SK-MEL-5 (cell line): ENCODE measurements at regions not wholly inside any gene's neighbourhood (a gene's known extent, or its start where the extent isn't known, plus 50 kb on each side); places are given as distances from the start of the nearest gene placed in this dataset.

ENCODE experiments used
- DNase-seq: peaks from one replicate; pipeline ENCODE4 v3.0.0-alpha.2; 2016; ENCODE audit warnings: low read depth, low spot score
- in situ Hi-C: cut with HindIII; loops from 2 replicates; pipeline ENCODE4 v1.10.0; 2016; ENCODE audit warnings: low sequenced_read_pairs, high pct_unique_total_duplicates, low pct_unique_long_range_greater_than_20kb

DNA sequence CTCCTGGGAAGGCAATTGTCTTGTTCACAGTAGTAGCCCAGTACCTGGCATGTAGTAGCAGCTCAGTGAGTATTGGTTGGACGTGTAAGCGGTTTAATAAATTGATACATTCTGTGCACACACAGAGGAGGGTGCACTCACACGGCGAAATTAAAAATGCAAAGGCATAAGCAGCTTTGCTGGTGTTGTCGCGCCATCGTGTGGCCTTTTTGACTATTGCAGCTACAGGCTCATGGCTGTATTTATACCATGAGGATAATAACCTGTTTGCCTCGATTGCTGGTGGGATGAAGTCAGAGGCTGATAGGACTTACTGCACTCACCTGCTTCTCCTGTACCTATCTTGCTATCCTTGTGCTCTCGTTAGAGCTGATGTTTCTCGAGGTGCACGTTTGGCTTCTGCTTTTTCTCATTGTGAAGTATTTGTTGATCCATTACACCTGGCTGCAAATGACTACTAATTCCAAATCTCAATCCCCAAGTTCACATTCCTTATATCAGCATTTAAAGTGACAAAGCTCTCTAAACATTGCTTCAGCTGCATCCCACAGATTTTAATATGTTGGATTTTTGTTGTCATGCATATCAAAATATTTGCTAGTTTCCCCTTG, 61.5 kb downstream of the TBXT start:
- in situ Hi-C loops: no loop called here
- peak; percentile 76 for DNase-seq

DNA sequence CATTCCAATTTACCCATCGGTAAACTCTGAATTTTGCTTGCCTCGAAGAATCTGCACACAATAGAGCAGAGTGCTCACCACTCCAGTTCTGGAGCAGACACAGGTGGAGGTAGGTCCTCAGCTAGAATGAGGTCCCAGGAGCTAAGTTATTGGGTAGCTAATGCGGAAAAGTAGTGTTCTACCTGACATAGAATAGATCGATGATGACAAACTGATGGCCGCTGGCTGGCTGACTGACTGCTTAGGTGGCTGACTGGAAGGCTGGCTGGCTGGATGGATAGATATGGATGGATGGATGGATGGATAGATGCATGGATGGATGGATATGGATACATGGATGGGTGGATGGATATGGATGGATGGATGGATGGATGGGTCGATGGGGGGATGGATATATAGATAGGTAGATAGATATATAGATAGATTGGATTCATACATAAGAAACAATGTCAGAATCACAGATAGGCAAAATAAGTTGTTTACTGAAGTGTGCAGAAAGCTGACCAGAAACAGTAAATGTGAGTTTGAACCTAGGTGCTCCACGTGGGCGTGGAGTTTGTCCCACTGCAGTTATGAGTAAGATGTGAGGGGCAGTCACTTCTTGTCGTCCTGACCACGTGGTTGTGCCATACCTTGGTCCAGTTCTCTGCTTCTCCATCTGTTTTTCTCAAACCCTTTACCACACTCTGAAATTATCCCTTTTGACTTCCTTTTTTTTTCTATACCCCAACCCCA, 62.1 kb downstream of the TBXT start:
- in situ Hi-C loops: no loop called here
- DNase-seq: no peak

DNA sequence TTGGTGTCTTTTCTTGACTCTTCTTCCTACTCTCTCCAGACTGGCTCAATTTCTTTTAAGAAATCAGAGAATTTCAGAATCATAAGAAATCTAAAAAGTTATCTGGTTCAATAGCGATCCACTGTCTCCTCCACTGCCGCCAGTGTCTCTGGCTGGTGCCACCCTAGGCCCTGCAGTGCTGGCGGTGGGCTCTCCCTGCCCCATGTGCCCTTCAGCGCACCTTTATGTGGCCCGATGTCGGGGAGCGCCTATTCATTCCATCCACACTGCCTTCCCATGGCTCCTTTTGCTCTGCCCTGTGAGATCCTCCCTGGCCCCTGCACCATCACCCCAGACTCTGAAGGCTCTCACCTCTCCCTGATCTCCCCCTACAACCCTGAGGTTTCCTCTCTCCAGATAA, 62.8 kb downstream of the TBXT start:
- in situ Hi-C loops: no loop called here
- no peak for DNase-seq

DNA sequence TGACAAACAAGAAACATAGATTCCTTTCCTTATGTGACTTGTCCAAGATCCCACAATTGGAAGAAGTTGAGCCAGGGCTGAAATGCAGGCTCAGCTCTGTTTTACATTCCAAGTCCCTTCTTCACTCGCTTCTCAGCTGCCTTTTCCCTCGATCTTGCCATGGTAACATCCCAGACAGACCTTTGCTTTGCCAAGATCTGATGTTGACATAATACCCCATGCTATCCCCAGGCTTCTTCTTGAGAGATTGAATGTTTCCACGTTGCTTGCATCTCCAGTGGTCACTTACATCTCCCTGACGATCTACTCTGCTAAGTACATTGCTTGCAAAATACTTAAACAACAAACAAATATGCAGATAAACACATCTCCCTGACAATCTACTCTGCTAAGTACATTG, 63.5 kb downstream of the TBXT start:
- DNase-seq: no peak
- in situ Hi-C loops: no loop called here

DNA sequence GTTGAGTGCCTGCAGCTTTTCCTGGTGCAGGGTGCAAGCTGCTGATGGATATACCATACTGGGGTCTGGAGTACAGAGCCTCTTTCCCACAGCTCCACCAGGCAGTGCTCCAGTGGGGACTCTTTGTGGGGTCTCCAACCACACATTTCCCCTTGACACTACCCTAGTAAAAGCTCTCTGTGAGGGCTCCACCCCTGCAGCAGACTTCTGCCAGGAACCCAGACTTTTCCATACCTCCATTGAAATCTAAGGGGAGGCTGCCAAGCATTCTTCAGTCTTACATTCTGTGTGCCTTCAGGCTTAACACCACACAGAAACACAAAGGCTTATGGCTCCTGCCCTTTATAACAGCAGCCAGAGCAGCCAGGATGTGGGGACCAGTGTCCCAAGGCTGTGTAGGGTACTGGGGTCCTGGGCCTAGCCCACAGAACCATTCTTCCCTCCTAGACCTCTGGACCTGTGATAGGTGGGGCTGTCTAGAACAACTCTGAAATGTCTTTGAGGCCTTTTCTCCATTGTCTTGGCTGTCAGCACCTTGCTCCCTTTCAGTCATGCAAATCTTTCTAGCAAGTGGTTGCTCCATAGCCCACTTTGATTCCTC, 65.7 kb downstream of the TBXT start:
- no peak for DNase-seq
- in situ Hi-C loops: no loop called here

DNA sequence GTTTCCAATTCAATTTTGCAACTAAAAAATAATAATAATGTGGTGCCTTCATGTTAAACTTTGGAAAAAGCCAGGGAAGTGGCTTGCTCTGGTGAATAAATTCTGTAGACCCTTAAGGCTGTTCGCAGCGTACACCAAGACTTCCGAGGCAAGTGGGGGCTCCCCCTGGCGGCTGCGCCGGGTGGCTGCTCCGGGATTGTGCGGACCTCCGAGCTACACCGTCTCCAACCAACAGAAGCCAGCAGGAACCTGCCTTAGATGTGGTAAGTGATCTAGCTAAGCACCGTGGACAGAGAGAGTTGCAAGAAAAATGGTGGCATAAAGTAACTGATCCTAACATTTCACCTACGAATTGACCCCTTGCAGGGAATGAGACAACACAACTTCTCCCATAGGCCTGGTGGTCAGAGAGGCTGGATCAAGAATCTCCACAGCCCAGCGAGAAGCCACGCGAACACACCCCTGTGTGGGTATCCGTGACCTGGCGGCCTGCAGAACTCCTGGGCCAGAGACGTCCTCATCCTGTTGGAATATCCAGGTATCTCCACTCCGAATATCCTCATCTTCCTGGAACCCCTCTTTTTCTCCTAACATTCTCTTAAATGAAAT, 69.6 kb downstream of the TBXT start:
- DNase-seq: peak; percentile 82
- in situ Hi-C loops: no loop called here

DNA sequence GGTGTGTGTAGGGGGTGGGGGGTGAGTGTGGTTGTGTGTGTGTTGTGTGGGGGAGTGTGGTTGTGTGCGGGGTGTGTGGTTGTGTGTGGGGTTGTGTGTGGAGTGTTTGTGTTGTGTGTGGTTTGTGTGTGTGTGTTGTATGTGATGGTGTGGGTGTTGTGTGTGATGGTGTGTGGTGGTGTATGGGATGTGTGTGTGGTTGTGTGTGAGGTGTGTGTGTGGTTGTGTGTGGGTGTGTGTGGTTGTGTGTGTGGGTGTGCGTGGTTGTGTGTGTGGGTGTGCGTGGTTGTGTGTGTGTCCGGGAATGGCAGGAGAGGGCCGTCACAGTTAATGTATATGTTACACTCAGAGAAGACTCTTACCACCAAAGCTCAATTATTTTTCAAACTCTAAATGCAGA, 79.8 kb downstream of the TBXT start:
- in situ Hi-C loops: no loop called here
- DNase-seq: no peak

DNA sequence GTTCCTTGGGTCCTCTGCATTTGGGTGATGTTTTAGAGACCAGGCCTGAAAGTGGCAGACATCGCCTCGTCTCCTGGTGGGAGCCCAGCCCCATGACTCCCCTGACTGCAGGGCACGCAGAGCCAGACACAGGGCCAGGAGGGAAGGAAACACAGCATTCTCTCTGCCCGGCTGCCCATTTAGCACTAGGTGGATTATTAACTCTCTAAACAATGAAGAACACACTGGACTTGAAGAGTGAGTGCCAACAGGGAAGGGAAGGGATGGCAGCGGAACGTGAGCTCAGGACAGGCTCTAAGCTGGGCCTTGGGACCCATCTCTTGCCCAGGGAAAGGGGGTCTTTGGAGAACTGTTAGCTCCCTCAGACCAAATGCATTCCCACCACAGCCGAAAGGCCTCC, 80.4 kb downstream of the TBXT start:
- no peak for DNase-seq
- in situ Hi-C loops: no loop called here

DNA sequence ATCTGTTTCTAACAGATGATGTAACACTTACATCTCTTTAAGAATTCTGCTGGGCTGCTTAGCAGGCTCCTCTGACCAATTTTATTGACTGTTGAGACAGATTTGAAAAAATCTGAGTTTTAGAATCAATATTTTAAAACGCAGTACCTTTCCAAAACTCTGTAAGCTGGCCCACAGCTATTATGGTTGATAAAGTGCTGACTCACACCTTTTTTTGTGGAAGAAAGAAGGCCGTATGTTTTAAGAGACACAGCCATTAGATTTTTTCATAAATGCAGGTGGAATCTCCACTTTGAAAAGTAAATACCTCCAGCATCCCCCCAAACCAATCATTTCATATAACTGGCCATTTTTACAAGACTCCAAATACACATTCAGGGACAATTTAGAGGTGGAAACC, 82.2 kb downstream of the TBXT start:
- in situ Hi-C loops: no loop called here
- no peak for DNase-seq

DNA sequence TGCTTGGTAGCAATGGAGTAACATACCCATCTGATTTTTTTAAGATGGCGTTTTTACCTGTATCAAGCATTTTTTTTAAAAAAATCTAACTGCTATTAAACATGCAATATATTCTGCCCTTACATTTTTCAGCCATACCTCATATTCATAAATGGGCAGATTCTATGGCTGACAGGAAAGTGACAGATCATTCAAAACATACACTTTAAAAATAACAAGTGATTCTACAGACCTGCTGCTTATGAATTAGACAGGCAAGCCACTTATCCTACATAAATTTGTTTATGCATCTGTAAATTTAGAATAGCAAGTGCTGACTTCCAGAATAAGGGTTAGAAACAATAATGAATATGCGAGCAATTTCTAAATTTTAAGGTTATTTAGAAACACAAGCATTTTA, 82.7 kb downstream of the TBXT start:
- no peak for DNase-seq
- in situ Hi-C loops: no loop called here

DNA sequence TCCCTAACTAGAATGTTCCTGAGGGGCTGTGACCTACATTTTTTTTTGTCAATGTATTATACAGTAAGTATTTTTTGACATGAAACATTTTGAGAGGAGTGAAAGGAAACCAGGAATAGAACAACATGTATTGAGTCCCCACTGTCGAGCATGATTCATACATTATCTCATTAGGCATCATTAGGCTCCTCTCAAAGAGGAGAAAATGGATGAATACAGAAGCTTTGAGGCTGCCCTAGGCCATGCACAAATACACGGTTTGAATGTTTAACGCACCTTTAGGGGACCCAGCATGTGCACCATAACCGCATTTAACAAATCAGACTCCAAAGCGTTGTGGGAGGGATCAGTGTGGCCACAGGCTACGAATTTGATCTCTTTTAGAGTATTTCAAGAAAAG, 87.8 kb downstream of the TBXT start:
- DNase-seq: no peak
- in situ Hi-C loops: no loop called here

DNA sequence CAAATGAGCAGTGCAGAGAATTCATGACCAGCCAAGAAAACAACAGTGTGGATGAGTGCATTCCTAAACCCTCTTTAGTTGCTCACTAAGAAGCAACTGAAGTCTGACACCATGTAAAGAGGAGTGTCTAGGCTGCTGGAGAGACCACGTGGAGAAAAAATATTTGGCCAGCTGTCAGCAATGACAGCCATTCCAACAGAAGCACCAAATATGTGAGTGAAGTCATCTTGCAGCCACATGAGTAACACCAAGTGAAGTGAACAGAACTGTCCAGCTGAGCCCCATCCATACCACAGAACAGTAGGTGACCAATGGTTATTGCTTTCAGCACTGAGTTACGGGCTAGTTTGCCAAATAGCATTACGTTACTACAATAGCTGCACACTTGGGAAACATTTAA, 89.4 kb downstream of the TBXT start:
- DNase-seq: no peak
- in situ Hi-C loops: no loop called here

DNA sequence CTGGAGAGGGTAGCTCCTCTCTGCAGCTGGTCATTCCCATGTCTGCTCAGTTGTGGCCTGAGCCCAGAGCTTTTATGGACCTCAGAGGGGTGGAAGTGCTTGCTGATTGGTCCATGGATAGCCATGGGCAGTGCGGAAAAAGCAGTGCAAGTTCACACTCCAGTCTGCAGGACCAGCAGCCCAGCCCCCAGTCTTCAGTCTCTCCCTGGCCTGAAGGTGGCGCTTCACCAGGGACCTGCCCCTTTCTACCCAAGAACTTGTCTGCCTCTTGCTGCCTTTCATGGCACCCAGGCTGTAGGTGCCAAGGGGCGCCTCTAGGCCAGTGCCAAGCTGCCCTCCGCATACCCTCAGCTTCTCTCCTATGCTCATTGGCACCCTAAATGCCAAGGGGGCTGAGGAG, 91.0 kb downstream of the TBXT start:
- in situ Hi-C loops: no loop called here

DNA sequence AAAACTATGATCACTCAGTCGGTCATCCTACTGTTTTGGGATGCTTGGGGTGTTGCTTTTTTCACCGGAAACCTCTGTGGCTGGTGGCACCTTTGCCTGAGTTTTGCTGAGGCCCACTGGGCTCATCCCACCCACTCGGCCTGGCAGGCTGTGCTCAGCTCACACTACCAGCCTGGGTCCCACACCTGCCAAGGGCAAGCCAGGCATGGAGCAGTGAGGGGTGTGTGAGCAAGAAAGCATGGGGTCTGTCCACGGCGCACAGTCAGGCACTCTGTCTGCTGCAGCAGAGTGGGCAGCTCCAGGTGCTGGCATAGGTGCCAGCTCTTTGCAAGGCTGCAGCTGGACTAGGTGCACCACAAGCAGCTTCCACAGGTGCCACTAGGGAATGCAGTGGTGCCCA, 91.7 kb downstream of the TBXT start:
- no peak for DNase-seq
- in situ Hi-C loops: no loop called here

More for the DNA sequence above, 91.0 kb downstream of the TBXT start:
- peak; percentile 22 for DNase-seq

DNA sequence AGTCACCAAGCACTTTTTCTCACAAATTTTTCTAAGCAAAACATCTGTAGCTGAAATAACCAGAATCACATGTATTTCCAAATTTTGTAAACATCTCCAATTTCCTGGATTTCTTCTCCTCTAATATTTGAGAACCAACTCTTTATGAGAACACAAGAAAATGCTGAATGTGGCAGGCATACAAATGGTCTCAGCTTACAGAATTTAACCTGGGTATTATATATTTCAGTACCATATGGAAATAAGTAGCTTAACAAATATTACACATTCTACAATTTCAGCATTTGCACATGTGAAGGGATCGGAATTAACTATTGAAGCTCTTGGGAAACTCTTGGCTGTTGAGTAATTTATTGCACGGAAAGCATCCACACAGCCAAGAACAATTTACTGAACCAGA, 92.5 kb downstream of the TBXT start:
- in situ Hi-C loops: no loop called here
- DNase-seq: no peak

DNA sequence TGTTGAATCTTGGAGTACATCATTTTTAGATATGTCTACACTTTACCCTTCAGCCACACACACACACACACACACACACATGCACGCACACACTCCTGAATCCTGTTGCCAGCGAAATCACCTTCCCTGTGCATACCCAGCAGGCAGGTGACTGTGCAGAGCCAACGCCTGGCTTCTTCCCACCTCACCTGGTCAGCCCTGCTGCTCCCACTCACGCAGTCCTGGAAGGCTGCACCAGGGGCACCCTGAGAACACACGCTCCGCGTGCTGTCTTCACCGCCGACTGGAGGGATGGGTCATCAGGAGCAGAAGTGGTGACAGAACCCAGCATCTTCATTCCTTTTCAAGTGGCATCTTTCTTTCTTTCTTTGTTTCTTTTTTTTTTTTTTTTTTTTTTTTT, 94.6 kb downstream of the TBXT start:
- in situ Hi-C loops: no loop called here
- DNase-seq: no peak

DNA sequence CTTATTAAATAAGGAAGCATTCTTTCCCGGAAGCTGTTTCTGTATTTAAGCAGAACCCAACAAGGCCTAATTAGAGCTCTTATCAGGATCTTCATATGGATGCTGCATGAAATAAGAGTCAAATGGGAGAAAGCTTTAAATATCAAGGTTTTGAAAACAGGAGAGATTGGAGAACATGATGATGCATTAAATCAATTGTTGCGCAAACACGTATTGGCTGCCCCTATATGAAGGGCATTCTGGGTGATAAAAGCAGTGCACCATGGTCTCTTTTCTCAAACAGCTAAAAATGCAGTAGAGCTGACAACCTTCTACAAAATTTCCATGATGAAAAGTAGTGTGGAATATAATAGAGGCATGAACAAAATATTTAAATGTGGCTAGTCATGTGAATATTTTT, 98.9 kb downstream of the TBXT start:
- in situ Hi-C loops: no loop called here
- DNase-seq: no peak

DNA sequence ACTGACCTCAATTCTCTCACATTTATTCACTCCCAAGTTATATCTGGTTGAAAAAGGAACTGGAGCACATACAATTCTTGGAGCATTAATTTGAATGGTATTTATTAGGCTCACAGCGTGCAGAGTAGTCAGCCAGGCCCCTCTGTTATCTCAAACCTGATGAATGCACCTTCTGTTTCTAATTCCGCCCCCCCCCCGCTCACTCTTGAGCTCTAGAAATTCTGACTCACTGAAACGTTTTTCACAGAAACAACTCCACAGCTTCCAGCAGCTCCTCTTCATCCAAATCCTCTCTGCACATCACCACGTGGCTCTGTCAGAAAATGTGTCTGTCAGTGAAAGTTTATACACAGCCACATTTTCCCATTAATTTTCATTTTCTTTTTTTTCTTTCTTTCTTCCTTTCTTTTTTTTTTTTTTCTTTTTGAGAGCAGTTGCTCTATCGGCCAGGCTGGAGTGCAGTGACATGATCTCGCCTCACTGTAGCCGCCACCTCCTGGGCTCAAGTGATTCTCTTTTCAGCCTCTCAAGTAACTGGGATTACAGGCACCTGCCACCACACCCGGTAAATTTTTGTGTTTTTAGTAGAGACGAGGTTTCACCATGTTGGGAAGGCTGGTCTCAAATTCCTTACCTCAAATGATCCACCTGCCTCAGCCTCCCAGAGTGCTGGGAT, 109.4 kb downstream of the TBXT start:
- in situ Hi-C loops: no loop called here
- peak; percentile 78 for DNase-seq
